NCI-H510A (cell line): ENCODE measurements at regions not wholly inside any gene's neighbourhood (a gene's known extent, or its start where the extent isn't known, plus 50 kb on each side); places are given as distances from the start of the nearest gene placed in this dataset.

Experiments
- DNase-seq: peaks from one replicate; lab custom pipeline; 2025; lab: John Stamatoyannopoulos, UW

DNA sequence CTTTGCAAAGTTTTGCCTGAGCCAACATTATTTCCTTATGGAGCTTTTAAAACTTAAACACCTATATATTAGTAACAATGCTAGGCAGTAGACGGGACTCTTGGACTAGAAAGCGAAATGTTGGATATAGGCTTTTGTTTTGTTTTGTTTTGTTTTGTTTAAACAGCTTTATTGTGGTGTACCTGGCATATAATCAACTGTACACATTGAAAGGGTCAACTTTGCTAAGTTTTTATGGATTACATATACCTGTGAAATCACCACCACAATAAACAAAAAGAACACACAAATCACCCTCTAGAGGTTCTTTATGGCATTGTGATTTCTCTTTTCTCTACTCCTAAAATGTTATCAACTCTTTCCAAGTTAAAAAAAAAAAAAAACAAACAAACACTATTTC lies 184.9 kb upstream of the LNX1 start:
- DNase-seq, result no peak

DNA sequence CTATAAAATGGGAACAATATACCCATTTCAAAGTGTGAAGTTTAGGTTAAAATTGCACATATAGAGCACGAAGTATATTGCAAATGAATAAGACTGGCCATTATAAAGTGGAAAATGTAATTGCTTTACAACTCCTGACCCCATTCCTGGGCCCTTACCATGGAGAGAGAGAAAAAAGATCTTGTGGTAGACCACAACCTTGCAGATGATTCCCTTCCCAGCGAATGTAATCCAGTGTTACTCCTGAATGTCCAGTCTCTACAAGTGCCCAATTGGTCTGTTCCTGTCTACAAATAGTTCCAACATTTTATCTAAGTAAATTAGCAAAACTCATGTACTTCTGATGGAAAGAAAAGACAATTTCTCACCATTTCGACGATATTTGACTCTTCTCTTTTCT lies 184.1 kb upstream of the LNX1 start:
- no peak for DNase-seq

DNA sequence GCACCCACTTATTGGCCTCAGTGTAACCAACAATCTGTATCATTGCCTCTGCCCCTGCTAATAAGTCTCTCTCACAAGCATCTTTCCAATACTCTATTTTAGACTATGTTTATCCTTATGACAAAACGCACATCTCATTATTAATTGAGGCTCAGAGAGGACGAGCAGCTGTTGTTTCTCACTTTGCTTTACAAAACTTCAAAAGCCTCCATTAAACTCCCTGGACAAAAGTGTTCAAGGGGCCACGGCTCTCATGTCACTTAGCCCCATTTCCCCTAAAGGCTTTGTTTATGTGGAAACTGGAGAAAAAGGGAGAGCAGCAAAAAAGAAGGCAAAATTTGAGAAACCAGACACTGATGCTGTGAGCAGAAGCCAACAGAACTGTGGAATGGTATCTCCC lies 180.0 kb upstream of the LNX1 start:
- DNase-seq, result no peak

DNA sequence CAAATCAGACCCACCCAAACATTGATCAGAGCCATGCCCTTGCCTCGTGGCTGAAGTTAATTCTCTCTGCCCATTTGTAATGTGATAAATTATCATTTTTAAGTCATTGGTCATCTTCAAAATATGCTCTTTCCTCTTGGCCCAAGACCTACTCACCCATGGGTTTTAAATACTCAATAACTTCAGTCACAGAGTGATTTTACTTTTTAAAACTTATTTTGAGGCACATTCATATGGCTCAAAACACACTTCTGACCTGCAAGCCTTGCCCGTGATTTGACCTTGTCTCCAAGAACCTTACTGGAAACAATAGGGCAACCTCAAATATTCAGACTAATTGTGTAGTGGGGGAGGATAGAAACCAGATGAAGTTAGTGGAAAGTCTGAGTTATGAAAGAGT lies 176.2 kb upstream of the LNX1 start:
- DNase-seq, result no peak

DNA sequence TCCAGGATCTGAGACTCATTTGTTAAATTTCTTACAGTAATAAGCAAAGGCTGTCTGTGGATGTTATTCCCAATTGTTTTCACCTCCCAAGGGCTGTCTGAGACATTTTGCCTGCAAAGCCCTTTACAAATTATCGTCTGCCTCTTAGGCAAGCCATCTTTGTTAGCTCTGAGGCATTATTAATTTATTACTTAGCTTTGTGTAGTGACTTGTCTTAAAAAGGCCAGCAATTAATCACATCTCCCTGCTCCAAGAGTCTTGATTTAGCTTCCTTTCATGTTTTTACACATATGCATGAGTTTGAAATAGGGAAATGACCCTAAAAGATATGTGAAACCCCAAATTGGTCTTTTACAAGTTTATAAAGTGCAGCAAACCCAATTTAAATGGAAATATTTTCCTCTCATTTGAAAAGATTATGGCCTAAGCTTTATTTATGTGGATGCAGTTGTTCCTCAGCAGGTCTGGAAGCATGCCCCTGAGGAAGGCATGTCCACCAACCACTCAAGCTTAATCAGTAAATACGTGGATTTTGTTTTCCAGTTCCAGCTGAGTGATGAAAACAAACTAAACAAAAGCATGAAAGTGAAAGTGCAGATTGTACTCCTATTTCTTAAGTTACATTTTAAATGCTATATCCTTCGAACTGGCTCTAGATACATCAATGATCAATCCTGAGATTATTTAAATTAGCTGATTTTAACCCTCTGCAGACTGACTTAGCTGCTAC lies 173.6 kb upstream of the LNX1 start:
- DNase-seq, result no peak

DNA sequence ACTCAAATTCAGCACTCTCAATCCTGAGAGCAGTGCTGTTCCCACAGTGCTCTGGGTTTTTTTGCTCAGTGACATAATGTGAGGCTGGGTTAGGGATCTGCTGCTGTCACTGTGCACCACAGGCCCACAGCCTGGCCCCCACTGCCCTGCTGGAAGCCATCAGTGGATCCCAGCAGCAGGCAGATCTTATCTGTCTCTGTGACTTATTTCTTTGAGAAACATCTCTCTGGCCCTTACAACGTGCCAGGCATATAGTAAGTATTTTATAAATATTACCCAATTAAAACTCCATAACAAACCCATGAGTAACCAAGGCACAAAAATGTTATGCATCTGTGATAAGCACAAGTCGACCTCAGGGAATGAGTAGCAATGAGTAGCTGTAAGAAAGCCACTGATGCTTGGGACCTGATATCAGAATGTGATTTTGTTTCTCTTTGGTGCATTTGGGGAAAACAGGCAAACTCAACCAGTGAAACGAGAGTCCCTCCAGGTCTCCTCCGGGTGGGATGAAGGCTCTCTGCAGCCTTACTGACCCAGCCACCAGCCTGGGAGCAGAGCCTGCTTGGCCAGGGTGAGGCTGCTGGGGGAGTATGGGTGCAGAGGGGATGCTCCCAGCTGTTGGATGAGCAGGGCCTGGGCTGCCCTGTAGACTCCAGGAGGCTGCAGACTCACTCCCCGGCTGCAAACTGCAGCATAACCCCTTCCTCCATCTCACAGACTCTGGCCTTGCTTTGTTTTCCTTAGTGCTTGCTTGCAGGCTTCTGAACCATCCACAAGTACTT lies 172.7 kb upstream of the LNX1 start:
- DNase-seq, result no peak

DNA sequence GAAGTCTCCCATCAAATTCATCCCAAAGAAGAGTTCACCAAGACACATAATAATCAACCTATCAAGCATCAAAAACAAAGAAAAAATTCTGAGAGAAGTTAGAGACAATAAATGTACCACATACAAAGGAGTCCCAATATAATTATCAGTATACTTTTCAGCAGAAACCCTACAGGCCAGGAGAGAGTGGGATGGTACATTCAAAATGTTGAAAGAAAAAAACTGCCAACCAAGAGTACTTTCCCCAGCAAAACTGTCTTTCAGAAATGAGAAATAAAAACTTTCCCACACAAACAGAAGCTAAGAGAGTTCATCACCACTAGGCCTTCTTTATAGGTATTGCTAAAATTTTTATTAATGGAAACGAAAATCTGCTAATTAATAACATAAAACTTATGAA lies 164.4 kb upstream of the LNX1 start:
- no peak for DNase-seq

DNA sequence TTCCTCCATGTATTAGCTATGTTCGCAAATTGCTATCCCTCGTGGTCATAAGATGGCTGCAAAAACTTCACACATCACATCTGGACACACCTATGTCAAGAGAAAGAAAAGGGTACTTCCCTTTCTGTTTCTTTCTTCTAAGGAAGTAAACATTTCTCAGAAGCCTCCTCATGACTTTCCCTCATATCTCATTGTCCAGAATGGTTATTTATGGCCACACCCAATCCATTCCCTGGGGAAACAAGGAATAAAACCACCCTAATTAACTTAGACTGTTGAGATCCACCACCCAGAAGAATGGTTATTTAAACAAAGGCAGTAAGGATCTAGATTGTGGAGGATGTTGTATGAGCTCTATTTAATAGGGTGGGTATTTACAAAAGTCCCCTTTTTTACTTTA lies 160.8 kb upstream of the LNX1 start:
- no peak for DNase-seq

DNA sequence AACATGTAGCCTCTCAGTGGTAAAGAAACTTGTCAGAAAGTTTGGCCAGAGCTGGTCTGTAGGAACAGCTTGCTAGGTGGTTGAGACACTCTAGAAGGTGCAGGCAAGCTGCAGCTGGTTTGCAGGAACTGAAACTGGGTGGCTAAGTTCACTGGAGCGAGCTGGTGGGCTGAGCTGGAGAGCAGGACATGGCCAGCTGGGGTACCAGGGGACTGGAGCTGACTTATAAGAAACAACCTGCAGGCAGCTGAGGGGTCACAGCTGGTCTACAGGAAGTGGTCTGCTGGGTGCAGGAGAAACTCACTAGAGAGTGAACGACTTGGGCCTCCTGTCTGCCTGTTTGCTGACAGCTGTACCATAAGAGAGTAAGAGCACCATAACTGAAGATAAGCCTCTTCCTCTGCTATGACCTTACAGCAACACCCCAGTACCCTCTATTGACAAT lies 157.1 kb upstream of the LNX1 start:
- no peak for DNase-seq

DNA sequence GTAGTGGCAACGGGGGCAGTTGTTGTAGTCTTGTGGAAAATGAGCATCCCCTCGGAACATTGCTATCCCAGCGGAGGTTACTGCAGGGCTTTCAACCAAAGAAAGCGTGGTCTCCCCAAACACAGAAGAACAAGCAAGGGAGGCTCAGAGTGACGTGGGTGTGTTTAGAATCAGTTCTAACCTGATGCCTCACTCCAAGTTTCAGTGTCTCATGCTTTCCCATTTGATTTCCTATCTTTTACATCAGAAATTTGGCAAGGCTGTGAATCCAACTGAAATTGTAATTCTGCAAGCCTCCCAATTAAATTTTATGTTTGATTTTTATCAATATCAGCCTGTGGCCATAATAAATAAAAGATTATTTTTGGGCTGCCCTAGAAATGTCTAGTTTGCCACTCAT lies 156.1 kb upstream of the LNX1 start:
- DNase-seq, result no peak

DNA sequence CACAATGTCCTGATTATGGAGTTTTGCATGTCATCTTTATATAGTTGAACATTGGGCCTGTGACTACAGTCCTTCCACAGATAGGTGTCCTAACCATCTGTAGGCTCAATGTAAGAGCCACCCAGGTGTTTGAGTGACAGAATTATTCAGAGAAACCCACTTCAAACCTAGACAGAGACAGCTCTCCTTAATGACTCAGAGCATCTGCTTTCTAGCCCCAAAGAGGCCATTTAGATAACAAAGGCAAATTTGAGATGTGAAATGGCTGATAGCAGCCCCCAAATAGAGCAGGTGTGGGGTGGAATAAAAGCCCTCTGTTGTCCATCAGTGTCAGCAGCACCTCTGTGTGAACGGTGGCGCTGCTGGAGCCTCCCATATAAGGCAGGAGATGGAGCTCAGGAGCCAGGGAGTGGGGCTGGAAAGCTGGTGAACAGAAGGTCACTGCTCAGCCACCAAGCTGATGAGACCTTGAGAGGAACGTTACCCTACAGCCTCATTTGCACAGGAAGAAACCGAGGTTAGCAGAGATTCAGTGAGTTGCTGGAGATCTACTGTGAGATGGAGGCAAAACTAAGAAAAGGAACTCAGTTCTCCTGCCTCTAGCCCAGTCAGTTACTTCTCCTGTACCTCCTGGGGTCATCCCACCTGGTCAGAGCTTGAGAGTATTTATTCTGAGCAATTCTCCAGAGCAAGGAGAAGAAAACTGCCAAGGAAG lies 153.3 kb upstream of the LNX1 start:
- DNase-seq, result no peak

DNA sequence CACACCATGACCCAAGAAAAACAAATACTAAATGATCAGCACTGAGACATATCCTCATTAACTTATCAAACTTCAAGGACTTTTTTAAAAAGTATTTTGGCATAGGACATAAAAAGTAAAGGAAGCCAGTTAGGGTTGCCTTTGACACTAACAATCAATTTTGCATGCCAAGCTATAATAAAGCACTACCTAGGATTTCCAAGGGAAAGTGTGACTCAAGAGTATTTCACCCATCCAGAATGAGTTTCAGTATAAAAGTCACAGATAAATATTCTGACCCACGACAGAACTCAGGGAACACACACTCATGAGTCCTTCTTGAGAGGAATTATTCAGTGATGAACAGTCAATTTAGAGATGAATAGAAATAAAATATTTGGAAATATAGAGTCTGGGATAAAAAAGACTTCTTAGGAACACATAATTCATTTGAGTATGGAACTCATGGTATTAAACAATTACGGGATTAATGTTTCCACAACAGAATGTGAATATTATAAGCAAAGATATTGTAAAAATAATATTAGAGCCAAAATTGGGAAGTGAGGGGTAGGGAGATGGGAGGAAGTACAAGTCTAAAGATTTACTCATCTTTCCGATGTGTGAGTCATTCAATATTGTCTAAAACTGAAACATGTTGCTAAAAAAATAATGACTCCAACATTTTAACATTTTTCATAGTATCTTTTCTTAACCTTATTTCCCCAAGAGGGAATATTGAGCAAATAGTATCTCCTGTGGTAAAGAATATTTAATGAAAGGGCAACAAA lies 143.5 kb upstream of the LNX1 start:
- no peak for DNase-seq

DNA sequence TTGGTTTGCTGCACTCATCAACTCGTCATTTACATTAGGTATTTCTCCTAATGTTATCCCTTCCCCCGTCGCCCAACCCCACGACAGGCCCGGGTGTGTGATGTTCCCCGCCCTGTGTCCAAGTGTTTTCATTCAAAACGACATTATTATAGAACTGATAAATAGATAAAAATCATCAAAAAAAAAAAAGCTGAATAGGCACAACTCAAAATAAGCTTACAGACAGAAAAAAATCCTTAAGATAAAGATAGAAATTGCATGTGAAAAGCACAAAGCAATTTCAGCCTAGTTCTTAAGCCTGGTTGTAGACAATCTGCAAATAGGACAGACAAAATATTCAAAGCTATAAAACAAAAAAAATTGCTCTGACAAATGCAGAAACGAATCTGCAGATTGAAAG lies 142.9 kb upstream of the LNX1 start:
- no peak for DNase-seq

DNA sequence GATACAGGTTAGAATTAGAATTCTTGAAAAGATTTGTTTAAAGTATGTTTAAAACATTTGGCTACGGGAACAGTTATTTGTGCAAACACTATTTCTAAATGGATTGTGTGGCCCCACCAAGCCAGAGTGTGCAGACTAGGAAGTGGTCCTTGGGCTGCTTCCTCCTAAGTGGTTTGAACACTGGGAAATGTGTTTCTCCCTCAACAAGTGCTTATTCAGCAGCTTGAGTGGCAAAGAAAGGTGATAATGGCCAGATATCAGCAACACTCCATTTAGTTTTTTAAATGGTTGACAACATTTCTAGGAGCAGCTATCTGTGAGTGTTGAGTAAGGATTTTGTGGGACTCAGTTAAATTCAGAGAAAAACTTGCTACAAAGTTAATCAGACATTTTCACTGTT lies 141.4 kb upstream of the LNX1 start:
- DNase-seq, result no peak

DNA sequence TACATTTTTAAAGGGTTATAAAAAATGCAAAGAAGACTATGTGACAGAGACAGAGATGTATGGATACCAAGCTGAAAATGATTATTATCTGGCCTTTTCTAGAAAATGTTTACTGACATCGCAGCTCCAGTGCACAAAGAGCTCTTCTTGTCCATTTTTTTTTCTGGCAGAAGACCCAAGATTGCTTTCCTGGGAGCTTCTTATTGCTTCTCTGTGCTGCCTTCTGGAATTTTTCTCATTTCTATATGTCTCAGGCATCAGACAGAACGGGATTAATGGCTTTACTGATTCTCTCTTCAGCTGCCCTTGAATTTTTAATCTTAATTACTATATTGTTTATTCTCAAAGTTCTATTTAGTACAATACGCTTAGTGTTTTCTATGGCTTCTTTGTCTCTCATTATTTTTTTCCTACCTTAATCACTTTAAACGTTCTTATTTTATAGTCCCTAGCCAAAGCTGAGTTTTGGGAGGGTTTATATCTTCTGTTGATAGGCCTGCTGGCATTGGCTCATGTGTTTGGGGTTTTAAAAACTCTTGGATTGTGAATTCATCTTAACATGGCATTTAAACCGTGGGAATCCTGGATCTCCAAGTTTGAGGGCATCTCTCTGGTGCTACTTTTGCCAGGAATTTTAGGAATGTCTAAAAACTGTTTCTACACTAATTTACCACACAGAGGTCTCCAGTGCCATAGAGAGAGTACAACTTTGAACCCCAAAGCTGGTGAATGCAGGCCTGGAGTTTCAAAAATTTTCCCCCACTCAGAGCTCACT lies 138.9 kb upstream of the LNX1 start:
- DNase-seq, result no peak

DNA sequence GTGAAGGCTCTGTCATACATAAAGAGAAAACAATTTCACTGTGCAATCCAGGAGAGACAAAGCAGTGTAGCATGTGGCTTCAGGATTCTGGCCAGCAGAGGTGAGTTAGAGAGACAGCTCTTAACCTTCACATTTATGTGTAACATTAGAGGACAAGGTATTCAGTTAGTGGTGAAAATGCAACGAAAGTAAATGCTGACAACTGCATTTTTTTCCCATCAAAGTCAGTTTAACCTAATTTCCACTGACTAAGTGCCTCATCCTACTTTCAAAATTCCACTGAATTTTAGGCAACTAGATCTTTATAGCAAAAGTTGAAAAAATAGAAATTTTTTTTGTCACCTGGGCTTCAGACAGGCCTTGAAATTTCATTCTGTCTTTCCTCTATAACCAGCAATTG lies 130.8 kb upstream of the LNX1 start:
- DNase-seq, result no peak

DNA sequence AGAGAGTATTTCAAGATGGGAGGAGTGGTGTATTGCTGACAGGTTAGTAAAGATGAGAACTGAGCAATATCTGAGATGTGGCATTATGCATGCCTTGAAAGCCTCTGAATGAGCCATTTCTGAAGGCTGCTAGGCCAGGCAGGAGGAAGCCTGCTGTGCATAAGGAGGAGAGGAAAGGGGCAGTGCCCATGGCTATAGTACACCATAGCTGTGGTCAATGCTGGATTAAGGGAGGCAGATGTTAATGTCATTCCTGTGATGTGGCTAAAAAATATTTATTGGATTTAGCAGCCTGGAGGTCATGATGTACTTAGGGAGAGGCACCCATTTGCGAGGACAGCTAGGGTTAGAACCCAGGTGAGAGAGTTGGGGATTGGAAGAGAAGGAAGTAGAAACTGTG lies 130.0 kb upstream of the LNX1 start:
- DNase-seq, result no peak

DNA sequence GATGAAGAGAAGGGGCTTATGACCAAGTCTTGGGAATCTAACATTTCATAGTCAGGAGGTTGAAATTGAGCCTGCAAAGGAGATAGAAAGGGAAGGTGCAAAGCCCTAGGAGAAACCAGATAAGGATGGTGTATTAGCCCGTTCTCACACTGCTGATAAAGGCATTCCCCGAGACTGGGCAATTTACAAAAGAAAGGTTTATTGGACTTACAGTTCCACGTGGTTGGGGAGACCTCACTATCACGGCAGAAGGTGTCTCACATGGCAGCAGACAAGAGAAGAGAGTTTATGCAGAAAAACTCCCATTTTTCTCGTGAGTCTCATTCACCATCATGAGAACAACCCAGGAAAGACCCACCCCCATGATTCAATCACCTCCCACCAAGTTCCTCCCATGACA lies 129.5 kb upstream of the LNX1 start:
- DNase-seq, result no peak

DNA sequence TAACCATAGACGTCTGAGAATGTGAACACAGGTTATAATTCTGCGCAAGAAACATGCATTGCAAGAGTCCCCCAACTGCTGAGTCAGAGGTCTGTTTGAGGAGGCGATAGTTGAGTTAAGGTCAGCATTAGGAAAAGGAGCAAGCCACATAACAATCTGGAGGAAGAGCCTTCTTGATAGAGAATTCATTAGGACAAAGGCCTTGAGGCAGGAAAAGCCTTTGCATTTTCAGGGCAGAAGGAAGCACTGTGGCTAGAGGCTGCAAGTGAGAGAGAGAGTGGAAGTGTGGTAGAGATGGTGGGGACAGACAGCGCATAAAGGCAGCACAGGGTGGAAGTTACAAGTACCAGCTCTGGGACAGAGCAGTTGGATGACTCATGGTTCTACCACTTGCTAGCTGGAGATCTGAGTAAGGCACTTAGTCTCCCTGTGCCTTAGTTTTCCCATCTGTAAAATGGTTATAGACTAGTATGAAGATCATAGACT lies 125.8 kb upstream of the LNX1 start:
- no peak for DNase-seq

DNA sequence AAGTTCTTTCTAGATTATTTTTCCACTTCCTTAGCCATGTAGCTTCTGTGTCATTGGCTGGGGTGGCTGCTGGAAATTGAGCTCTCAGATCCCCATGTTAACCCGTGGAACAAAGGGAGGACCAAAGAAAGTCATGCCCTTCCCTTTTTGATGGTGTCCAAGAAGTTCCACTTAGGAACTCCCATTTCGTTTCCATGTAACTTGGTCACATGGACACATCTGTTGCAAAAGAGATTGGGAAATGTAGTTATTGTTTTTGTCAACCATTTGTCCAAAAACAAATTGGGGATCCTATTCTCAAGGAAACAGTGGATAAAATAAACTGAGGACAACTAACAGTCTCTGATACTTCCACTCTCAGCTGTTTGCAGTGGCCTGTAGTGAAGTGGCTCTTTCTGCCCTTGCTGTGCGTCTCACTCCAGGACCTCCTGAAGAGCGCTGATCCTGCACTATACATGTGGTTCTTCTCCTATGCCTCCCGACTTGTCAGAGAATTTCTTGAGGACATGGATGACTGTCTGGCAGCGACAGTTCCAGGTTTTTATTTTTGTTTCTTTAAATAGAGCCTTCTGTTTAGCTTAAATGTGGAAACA lies 125.3 kb upstream of the LNX1 start:
- no peak for DNase-seq

DNA sequence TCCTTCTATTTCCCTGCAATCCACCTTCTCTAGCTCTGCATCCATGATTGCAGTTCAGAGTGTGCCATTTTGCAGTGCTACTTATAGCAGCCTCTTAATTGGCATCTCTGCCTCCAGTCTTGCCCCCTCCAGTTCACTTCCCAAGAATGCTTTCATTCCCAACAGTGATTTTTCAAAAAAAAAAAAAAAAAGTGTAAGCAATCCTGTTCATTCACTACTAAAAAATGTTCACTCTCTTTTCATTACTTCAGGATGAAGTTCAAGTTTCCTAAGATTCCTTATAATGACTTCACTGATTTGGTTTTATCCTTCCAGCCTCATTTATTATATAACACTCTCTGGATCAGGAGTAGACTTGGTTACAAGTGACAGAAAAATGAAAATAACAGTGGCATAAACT lies 124.7 kb upstream of the LNX1 start:
- DNase-seq, result no peak
